Testis (tissue), 2 donors: ENCODE measurements at regions not wholly inside any gene's neighbourhood (a gene's known extent, or its start where the extent isn't known, plus 50 kb on each side); places are given as distances from the start of the nearest gene placed in this dataset.

Source experiments
- CTCF ChIP-seq, 3 experiments: fragments of 450-650 bp in 2 of 3; fragments of 200-600 bp in 1 of 3; sonication (generic) in 1 of 3; IDR thresholded peaks; one replicate each; pipeline ENCODE4 v1.5.1; 2016 to 2019; ENCODE audit warnings: antibody characterized with exemption in 3 of 3, mild to moderate bottlenecking in 2 of 3, moderate library complexity in 1 of 3
- POLR2A ChIP-seq: fragments of 450-650 bp; IDR thresholded peaks from one replicate; pipeline ENCODE4 v1.6.1; 2017; ENCODE audit warnings: antibody characterized with exemption, mild to moderate bottlenecking, moderate library complexity

DNA sequence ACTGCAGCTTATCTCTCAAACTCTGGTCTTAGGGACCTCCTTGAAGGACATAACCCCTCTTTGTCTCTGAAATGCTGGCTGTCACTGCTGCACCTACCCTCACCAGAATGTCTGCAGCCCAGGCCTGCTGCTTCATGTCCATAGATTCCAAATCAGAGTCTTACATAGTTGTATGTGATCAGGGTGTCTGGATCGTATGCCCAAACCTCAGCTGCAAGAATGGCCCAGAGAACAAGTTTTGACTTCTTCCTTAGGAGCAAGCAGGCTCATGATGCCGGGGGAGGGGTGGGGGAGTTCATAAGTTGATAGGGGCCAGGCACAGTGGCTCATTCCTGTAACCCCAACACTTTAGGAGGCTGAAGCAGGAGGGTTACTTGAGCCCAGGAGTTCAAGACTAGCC lies 55.8 kb upstream of the RMDN2 start:
- TF ChIP-seq POLR2A, result no peak
- TF ChIP-seq CTCF (IDR thresholded peaks at IDR 0.05), result no peak
